NCI-H2196 (cell line): ENCODE measurements at regions not wholly inside any gene's neighbourhood (a gene's known extent, or its start where the extent isn't known, plus 50 kb on each side); places are given as distances from the start of the nearest gene placed in this dataset.

Experiments
- DNase-seq: peaks from one replicate; lab custom pipeline; 2025; ENCODE audit not compliant: unreplicated experiment; lab: John Stamatoyannopoulos, UW

- peak; percentile 70 for DNase-seq
Observed at GRCh38 chr11:112355726-112356125, 95.1 kb upstream of the PLET1 start.

DNA sequence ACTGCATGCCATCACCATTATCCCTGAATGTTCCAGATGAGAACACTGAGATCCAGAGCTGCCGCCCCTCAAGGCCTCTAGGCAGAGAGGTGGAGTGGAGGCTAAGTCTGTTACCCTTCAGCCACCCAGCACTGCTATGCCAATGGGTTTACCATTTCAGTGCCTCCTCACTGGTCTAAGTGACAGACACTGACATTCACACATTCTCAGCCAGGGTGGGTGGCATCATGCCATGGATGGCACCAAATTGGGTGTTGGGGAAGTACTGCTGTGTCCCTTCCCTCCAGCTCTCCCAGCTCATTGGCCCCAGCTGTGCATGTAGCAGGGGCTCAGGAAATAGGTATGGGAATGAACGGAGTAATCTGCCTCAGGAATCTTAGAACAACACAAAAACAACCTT, 96.8 kb upstream of the PLET1 start:
- no peak for DNase-seq

- DNase-seq = no peak
Observed at GRCh38 chr11:112361396-112361795, 100.7 kb upstream of the PLET1 start.

GRCh38 chr11:112363527-112363926, 102.9 kb upstream of the PLET1 start:
- no peak for DNase-seq

- no peak for DNase-seq
Observed at GRCh38 chr11:112364962-112365481, 104.4 kb upstream of the PLET1 start.

DNA sequence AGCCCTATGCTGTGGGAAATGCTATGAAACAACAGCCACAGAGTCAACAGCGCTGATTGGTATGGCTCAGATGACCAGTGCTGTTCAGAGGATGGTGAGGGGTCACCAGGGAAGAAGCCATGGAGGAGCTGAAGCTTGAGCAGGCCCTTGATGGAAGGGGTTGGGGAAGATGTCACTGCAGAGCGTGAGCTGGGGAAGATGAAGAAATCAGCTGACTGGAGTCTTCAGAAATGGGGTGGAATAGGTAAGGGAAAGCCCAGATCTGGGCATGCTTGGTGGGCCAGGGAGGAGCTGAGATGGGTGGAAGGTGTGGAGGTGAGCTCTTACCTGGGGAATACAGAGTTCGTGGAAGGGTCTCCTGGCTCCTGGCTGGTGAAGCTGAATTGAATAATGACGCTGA, 105.4 kb upstream of the PLET1 start:
- no peak for DNase-seq

DNA sequence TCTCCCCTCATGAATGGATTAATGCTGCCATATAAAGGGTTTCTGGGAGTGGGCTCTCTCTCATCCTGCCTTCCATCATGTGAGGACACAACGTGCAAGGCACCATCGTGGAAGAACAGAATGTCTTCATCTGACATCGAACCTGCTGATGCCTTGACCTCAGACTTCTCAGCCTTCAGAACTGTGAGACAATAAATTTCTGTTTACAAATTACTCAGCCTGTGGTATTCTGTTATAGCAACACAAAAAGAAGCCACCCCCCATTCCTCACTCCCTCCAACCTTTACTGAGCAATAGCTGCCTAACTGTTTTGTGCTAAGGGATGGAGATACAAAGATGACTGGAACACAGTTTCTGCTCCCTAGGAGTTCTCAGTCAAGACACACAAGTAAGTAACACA, 106.1 kb upstream of the PLET1 start:
- DNase-seq = no peak

- DNase-seq = no peak
Observed at GRCh38 chr11:112367461-112367860, 106.8 kb upstream of the PLET1 start.

- no peak for DNase-seq
Observed at GRCh38 chr11:112367895-112368294, 107.2 kb upstream of the PLET1 start.

- no peak for DNase-seq
Observed at GRCh38 chr11:112368381-112368780, 107.7 kb upstream of the PLET1 start.

GRCh38 chr11:112369374-112369773, 108.7 kb upstream of the PLET1 start:
- DNase-seq = no peak

- no peak for DNase-seq
Observed at GRCh38 chr11:112369916-112370315, 109.3 kb upstream of the PLET1 start.

GRCh38 chr11:112374486-112375140, 114.0 kb upstream of the PLET1 start:
- no peak for DNase-seq

DNA sequence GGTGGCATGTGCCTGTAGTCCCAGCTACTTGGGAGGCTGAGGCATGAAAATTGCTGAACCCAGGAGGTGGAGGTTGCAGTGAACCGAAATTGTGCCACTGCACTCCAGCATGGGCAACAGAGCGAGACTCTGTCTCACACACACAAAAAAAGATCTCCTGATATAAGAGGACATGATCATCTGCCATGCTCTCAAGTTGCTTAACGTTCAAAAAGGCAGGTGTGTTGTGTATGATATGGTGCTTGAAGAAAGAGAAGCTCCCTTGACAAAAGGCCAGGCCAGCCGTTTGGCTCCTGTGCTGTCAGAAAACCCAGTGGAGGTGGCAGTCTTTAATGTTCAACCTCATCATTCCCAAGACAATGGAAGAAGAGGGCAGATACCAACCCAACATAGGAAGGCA, 117.3 kb upstream of the PLET1 start:
- DNase-seq = peak; percentile 15

GRCh38 chr11:112380464-112380863, 119.8 kb upstream of the PLET1 start:
- DNase-seq = no peak

DNA sequence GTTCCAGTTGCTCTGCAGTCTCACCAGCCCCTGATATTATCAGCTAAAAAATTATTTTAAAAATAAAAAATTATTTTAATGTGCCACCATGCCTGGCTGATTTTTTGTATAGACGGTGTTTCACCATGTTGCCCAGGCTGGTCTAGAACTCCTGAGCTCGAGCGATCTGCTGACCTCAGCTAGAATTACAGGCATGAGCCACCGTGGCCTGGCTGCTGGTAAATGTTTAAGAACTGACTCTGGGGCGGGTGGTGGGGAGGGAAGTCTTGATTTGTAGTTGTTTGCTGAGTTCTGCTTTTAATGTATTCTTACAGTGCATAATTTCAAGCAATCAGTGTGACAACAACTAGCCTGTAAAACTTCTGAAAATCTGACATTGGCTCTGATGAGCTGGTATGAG, 120.9 kb upstream of the PLET1 start:
- no peak for DNase-seq

DNA sequence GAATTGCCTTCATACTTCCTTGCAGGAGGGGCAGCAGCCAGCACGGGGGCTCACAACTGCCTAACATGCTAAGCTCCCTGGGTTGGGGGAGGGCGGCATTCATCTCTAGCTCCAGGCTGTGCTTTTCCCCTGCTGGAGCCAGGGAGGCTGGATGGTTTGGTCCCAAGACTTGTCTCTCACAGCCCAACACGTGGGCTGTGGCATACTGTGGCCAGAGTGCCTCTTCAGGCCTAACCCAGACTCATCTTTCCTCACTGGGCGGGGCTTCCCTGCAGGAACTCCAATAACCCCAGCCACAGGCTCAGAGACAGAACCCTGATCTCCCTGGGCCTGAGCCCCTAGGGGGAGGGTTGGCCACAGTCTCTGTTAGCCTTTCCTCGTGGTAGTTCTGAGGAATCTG, 121.9 kb upstream of the PLET1 start:
- no peak for DNase-seq

DNA sequence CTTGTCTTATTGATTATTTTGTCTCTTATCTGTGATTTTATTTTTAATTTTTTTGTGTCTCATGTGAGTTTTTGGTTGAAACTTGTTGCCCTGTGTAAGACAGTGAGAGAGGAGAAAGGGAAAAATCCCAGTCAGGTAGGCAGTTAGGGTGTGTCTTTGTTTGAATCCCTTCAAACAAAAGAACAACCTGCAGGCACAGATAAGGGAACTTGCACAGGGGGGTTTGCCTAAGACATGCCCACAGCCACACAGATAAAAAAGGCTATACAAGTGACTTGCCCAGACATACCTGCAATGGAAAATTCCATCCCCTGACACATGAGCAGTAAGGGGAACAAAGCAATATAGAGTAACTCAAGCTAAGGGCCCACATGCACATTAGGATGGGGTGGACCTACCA, 127.8 kb upstream of the PLET1 start:
- DNase-seq = no peak

GRCh38 chr11:112391086-112391485, 130.4 kb upstream of the PLET1 start:
- no peak for DNase-seq

GRCh38 chr11:112392904-112393303, 132.2 kb upstream of the PLET1 start:
- no peak for DNase-seq

- no peak for DNase-seq
Observed at GRCh38 chr11:112394304-112394703, 133.6 kb upstream of the PLET1 start.

GRCh38 chr11:112396076-112396475, 135.4 kb upstream of the PLET1 start:
- DNase-seq = no peak

DNA sequence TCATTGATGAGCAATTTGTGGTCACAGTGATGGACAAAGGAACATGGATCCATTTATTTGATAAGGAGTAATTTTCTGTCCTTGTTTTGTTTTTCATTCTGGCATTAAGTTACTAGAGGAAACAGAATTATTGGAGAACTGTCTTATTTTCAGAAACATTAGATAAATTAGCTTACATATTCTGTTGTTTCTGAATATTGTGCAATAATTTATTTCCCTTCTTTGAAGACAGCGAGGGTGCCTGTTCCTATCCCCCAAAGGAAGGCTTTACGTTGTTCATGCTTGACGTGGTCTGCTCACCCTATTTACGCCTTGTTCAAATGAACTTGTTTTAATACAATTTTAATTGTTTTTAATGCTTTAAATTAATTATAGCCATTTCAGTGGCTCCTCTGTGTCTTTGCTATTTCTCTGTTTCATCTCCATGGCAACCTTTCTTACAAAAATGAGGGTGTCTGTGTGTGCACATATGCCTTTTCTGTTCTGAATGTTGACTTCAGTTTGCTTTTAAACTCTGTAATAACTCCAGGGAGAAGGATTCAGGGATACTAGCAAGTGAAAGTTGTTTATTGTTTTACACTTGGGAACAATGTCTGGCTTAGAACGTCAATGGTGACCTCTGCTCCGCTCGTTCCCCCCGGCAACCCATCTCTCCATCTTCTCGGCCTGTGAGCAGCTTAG, 138.3 kb upstream of the PLET1 start:
- no peak for DNase-seq
